HepG2 (cell line): ENCODE measurements at regions not wholly inside any gene's neighbourhood (a gene's known extent, or its start where the extent isn't known, plus 50 kb on each side); places are given as distances from the start of the nearest gene placed in this dataset.
A peak's percentile ranks its signal among the peaks of the same experiment; 100 is the strongest.

ENCODE experiments used
- ATF7 ChIP-seq, 2 experiments: fragments of 450-650 bp in 1 of 2; sonication (generic) in 1 of 2; formaldehyde crosslinking in 1 of 2; IDR thresholded peaks; 2 replicates each; pipeline versions ENCODE4 v1.4.0 to v1.6.1; 2016 to 2020; ENCODE audit warnings: antibody characterized with exemption in 1 of 2, mild to moderate bottlenecking in 1 of 2, missing genetic modification reagents in 1 of 2
- ATM ChIP-seq: fragments of 450-650 bp; IDR thresholded peaks from 2 replicates; pipeline ENCODE4 v1.7.1; 2017; ENCODE audit warnings: mild to moderate bottlenecking, borderline replicate concordance
- BRCA1 ChIP-seq: sonication (generic); formaldehyde crosslinking; IDR thresholded peaks from 2 replicates; pipeline ENCODE4 v1.4.0; 2020; ENCODE audit warnings: missing genetic modification reagents
- CCDC6 ChIP-seq: sonication (generic); formaldehyde crosslinking; IDR thresholded peaks from 2 replicates; pipeline ENCODE4 v1.8.1; 2022; ENCODE audit warnings: mild to moderate bottlenecking, missing genetic modification reagents, moderate library complexity
- FOXP1 ChIP-seq, 2 experiments: fragments of 450-650 bp in 1 of 2; IDR thresholded peaks; 2 replicates each; pipeline ENCODE4 v1.6.1; 2017 to 2018; ENCODE audit warnings: antibody characterized with exemption in 1 of 2
- MTA1 ChIP-seq: sonication (generic); formaldehyde crosslinking; IDR thresholded peaks from 2 replicates; pipeline ENCODE4 v1.4.0; 2020; ENCODE audit warnings: missing genetic modification reagents, mild to moderate bottlenecking, borderline replicate concordance
- NRL ChIP-seq: sonication (generic); formaldehyde crosslinking; IDR thresholded peaks from 2 replicates; pipeline ENCODE4 v1.5.0; 2020; ENCODE audit warnings: missing genetic modification reagents, mild to moderate bottlenecking, moderate library complexity, borderline replicate concordance
- RBM39 ChIP-seq: fragments of 200-400 bp; formaldehyde crosslinking; IDR thresholded peaks from one replicate; pipeline ENCODE4 v1.6.1; 2018; ENCODE audit warnings: antibody characterized with exemption, mild to moderate bottlenecking, low read depth, low read length; ENCODE audit not compliant: poor library complexity, severe bottlenecking
- TCF7L2 ChIP-seq: IDR thresholded peaks from 2 replicates; pipeline ENCODE4 v1.6.1; 2011; ENCODE audit warnings: mild to moderate bottlenecking, low read depth, low read length, moderate library complexity
- U2AF1 ChIP-seq: fragments of 200-400 bp; formaldehyde crosslinking; optimal IDR thresholded peaks from 2 replicates; pipeline ENCODE3; 2017; ENCODE audit warnings: mild to moderate bottlenecking, low read depth, low read length
- ZNF263 ChIP-seq: sonication (generic); formaldehyde crosslinking; IDR thresholded peaks from 2 replicates; pipeline ENCODE4 v1.4.0; 2020; ENCODE audit warnings: missing genetic modification reagents
- ZNF292 ChIP-seq: sonication (generic); formaldehyde crosslinking; IDR thresholded peaks from 2 replicates; pipeline ENCODE4 v1.8.1; 2022; ENCODE audit warnings: mild to moderate bottlenecking, low read depth, missing genetic modification reagents, borderline replicate concordance
- ZNF354B ChIP-seq: sonication (generic); formaldehyde crosslinking; IDR thresholded peaks from 2 replicates; pipeline ENCODE4 v1.8.0; 2022; ENCODE audit warnings: mild to moderate bottlenecking, missing genetic modification reagents
- TF ChIP-seq, protein P1 (sequence below): sonication (generic); formaldehyde crosslinking; IDR thresholded peaks from 2 replicates; pipeline ENCODE4 v1.4.0; 2020; ENCODE audit warnings: missing genetic modification reagents, borderline replicate concordance
- TF ChIP-seq, protein P2 (sequence below): sonication (generic); formaldehyde crosslinking; IDR thresholded peaks from 2 replicates; pipeline ENCODE4 v1.4.0; 2020; ENCODE audit warnings: mild to moderate bottlenecking, missing genetic modification reagents
- TF ChIP-seq, protein P3 (sequence below): sonication (generic); formaldehyde crosslinking; IDR thresholded peaks from 2 replicates; pipeline ENCODE4 v1.5.0; 2020; ENCODE audit warnings: mild to moderate bottlenecking, missing genetic modification reagents
- TF ChIP-seq, protein P4 (sequence below): IDR thresholded peaks from 2 replicates; pipeline ENCODE4 v1.6.1; 2016; ENCODE audit warnings: low read depth, borderline replicate concordance
- TF ChIP-seq, protein P5 (sequence below): sonication (generic); formaldehyde crosslinking; conservative IDR thresholded peaks from 2 replicates; pipeline ENCODE4 v1.8.0; 2022; ENCODE audit warnings: missing genetic modification reagents

DNA sequence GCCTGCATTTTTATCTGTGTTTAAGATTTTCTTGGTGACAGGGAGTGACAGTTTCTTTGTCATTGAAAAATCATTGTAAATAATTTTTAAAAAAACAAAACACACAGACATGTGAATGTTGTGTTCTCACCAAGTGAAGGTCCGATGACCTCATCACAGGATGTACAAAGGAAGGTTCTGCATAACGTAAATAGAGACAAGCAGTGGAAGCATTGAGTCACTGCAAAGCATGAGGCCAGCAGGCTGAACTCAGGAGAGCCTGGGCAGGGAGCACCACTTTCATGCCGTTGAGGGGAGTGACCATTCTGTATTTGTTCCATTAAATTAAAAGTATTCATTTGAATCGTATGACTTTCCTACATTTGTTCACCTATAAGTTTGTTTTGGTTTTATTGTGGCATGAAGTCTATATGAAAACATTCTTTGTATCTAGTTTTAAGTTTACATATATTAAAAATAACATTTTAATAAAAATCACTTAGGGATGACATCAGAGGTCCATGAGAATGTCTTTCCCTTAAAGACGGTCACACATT, 70.4 kb upstream of the TLE1 start (continued):
- TF ChIP-seq NRL (CRISPR knock-in tag) (no peak), ATM (no peak), ZNF292 (CRISPR knock-in tag) (no peak), MTA1 (no peak), ZNF263 (peak; percentile 76; the same call in 1 of the 2 replicates), BRCA1 (CRISPR knock-in tag) (no peak), FOXP1 (IDR thresholded peaks at IDR 0.05) (no peak), FOXP1 (CRISPR knock-in tag; IDR thresholded peaks at IDR 0.05) (0 out of 2 replicates have a peak, but pooled peaks have one; percentile 17), U2AF1 (no peak), ATF7 (IDR thresholded peaks at IDR 0.05) (peak; percentile 70), ATF7 (CRISPR knock-in tag; IDR thresholded peaks at IDR 0.05) (no peak), TCF7L2 (no peak), RBM39 (no peak), ZNF354B (CRISPR knock-in tag) (no peak), CCDC6 (CRISPR knock-in tag) (no peak)
- TF ChIP-seq, protein P1, sequence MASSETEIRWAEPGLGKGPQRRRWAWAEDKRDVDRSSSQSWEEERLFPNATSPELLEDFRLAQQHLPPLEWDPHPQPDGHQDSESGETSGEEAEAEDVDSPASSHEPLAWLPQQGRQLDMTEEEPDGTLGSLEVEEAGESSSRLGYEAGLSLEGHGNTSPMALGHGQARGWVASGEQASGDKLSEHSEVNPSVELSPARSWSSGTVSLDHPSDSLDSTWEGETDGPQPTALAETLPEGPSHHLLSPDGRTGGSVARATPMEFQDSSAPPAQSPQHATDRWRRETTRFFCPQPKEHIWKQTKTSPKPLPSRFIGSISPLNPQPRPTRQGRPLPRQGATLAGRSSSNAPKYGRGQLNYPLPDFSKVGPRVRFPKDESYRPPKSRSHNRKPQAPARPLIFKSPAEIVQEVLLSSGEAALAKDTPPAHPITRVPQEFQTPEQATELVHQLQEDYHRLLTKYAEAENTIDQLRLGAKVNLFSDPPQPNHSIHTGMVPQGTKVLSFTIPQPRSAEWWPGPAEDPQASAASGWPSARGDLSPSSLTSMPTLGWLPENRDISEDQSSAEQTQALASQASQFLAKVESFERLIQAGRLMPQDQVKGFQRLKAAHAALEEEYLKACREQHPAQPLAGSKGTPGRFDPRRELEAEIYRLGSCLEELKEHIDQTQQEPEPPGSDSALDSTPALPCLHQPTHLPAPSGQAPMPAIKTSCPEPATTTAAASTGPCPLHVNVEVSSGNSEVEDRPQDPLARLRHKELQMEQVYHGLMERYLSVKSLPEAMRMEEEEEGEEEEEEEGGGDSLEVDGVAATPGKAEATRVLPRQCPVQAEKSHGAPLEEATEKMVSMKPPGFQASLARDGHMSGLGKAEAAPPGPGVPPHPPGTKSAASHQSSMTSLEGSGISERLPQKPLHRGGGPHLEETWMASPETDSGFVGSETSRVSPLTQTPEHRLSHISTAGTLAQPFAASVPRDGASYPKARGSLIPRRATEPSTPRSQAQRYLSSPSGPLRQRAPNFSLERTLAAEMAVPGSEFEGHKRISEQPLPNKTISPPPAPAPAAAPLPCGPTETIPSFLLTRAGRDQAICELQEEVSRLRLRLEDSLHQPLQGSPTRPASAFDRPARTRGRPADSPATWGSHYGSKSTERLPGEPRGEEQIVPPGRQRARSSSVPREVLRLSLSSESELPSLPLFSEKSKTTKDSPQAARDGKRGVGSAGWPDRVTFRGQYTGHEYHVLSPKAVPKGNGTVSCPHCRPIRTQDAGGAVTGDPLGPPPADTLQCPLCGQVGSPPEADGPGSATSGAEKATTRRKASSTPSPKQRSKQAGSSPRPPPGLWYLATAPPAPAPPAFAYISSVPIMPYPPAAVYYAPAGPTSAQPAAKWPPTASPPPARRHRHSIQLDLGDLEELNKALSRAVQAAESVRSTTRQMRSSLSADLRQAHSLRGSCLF = no peak
- TF ChIP-seq, protein P2, sequence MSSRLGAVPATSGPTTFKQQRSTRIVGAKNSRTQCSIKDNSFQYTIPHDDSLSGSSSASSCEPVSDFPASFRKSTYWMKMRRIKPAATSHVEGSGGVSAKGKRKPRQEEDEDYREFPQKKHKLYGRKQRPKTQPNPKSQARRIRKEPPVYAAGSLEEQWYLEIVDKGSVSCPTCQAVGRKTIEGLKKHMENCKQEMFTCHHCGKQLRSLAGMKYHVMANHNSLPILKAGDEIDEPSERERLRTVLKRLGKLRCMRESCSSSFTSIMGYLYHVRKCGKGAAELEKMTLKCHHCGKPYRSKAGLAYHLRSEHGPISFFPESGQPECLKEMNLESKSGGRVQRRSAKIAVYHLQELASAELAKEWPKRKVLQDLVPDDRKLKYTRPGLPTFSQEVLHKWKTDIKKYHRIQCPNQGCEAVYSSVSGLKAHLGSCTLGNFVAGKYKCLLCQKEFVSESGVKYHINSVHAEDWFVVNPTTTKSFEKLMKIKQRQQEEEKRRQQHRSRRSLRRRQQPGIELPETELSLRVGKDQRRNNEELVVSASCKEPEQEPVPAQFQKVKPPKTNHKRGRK (CRISPR knock-in tag) = no peak
- TF ChIP-seq, protein P3, sequence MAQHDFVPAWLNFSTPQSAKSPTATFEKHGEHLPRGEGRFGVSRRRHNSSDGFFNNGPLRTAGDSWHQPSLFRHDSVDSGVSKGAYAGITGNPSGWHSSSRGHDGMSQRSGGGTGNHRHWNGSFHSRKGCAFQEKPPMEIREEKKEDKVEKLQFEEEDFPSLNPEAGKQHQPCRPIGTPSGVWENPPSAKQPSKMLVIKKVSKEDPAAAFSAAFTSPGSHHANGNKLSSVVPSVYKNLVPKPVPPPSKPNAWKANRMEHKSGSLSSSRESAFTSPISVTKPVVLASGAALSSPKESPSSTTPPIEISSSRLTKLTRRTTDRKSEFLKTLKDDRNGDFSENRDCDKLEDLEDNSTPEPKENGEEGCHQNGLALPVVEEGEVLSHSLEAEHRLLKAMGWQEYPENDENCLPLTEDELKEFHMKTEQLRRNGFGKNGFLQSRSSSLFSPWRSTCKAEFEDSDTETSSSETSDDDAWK (CRISPR knock-in tag) = no peak
- TF ChIP-seq, protein P4, sequence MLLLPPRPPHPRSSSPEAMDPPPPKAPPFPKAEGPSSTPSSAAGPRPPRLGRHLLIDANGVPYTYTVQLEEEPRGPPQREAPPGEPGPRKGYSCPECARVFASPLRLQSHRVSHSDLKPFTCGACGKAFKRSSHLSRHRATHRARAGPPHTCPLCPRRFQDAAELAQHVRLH (CRISPR knock-in tag) = no peak
- TF ChIP-seq, protein P5, sequence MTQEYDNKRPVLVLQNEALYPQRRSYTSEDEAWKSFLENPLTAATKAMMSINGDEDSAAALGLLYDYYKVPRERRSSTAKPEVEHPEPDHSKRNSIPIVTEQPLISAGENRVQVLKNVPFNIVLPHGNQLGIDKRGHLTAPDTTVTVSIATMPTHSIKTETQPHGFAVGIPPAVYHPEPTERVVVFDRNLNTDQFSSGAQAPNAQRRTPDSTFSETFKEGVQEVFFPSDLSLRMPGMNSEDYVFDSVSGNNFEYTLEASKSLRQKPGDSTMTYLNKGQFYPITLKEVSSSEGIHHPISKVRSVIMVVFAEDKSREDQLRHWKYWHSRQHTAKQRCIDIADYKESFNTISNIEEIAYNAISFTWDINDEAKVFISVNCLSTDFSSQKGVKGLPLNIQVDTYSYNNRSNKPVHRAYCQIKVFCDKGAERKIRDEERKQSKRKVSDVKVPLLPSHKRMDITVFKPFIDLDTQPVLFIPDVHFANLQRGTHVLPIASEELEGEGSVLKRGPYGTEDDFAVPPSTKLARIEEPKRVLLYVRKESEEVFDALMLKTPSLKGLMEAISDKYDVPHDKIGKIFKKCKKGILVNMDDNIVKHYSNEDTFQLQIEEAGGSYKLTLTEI (CRISPR knock-in tag) = no peak
